PC-9 (cell line): ENCODE measurements at regions not wholly inside any gene's neighbourhood (a gene's known extent, or its start where the extent isn't known, plus 50 kb on each side); places are given as distances from the start of the nearest gene placed in this dataset.

Experiments used
- EZH2 ChIP-seq: fragments of 200-600 bp; sonication (generic); IDR thresholded peaks from 2 replicates; pipeline ENCODE4 v1.8.0; 2017; ENCODE audit warnings: antibody characterized with exemption, low read depth
- TF ChIP-seq, protein P1 (sequence below): fragments of 200-600 bp; sonication (generic); conservative IDR thresholded peaks from 2 replicates; pipeline ENCODE4 v1.6.1; 2017; ENCODE audit warnings: mixed run types, antibody characterized with exemption, mild to moderate bottlenecking, moderate library complexity

DNA sequence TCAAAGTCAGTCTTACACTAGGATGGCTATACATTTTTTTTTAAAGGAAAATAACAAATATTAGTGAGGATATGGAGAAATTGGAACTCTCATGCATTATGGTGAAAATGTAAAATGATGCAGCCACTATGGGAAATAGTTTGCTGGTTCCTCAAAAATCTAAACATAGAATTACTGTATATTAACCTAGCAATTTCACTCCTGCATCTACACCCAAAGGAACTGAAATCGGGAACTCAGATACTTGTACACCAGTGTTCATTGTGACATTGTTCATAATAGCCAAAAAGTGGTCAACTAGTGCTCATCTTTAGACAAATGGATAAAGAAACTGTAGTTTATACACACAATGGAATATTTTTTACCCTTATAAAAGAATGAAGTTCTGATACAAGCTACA, 110.7 kb downstream of the UTRN start:
- TF ChIP-seq, protein P1, sequence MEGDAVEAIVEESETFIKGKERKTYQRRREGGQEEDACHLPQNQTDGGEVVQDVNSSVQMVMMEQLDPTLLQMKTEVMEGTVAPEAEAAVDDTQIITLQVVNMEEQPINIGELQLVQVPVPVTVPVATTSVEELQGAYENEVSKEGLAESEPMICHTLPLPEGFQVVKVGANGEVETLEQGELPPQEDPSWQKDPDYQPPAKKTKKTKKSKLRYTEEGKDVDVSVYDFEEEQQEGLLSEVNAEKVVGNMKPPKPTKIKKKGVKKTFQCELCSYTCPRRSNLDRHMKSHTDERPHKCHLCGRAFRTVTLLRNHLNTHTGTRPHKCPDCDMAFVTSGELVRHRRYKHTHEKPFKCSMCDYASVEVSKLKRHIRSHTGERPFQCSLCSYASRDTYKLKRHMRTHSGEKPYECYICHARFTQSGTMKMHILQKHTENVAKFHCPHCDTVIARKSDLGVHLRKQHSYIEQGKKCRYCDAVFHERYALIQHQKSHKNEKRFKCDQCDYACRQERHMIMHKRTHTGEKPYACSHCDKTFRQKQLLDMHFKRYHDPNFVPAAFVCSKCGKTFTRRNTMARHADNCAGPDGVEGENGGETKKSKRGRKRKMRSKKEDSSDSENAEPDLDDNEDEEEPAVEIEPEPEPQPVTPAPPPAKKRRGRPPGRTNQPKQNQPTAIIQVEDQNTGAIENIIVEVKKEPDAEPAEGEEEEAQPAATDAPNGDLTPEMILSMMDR = no peak
- TF ChIP-seq EZH2 = no peak
